Upper lobe of left lung (tissue), 6 donors: ENCODE measurements at regions not wholly inside any gene's neighbourhood (a gene's known extent, or its start where the extent isn't known, plus 50 kb on each side); places are given as distances from the start of the nearest gene placed in this dataset.

ENCODE experiments used
- ATAC-seq, 2 donors: fragments of 200-7000 bp; cut with Tn5 transposase; one replicate each; pipeline ENCODE4 v1.9.1; 2022; ENCODE audit warnings: mild to moderate bottlenecking in 2 of 2, moderate library complexity in 2 of 2; ENCODE audit not compliant: low FRiP score in 2 of 2
- DNase-seq, 2 donors: peaks; one replicate each; pipeline ENCODE4 v3.0.0-alpha.2; 2019 to 2020
- H3K27ac ChIP-seq, 4 donors: fragments of 200-600 bp; sonication (generic); one replicate each; pipeline ENCODE4 v1.5.1; 2016 to 2019
- H3K27me3 ChIP-seq, 4 donors: fragments of 200-600 bp; sonication (generic); one replicate each; pipeline ENCODE4 v1.5.1; 2017 to 2019
- H3K36me3 ChIP-seq, 4 donors: fragments of 200-600 bp; sonication (generic); one replicate each; pipeline ENCODE4 v1.5.1; 2016 to 2019
- H3K4me1 ChIP-seq, 4 donors: fragments of 200-600 bp; sonication (generic); one replicate each; pipeline ENCODE4 v1.5.1; 2018 to 2019
- H3K4me3 ChIP-seq, 4 donors: fragments of 200-600 bp; sonication (generic); one replicate each; pipeline ENCODE4 v1.5.1; 2017 to 2019; ENCODE audit warnings: mild to moderate bottlenecking in 2 of 4, moderate library complexity in 1 of 4
- H3K9me3 ChIP-seq, 4 donors: fragments of 200-600 bp; sonication (generic); one replicate each; pipeline ENCODE4 v1.5.1; 2018 to 2019
- CTCF ChIP-seq, 6 experiments: fragments of 450-650 bp in 4 of 6; fragments of 200-600 bp in 2 of 6; sonication (generic) in 2 of 6; IDR thresholded peaks; one replicate each; pipeline ENCODE4 v1.5.1; 2016 to 2019; ENCODE audit warnings: antibody characterized with exemption in 6 of 6
- EP300 ChIP-seq, 4 donors: sonication (generic); formaldehyde crosslinking; IDR thresholded peaks; one replicate each; pipeline ENCODE4 v1.5.1; 2017; ENCODE audit warnings: antibody characterized with exemption in 4 of 4, control low read depth in 2 of 4
- POLR2A ChIP-seq, 4 donors: fragments of 450-650 bp; IDR thresholded peaks; one replicate each; pipeline ENCODE4 v1.5.1; 2016 to 2017; ENCODE audit warnings: antibody characterized with exemption in 4 of 4, mild to moderate bottlenecking in 2 of 4
- POLR2AphosphoS5 ChIP-seq, 2 donors: sonication (generic); formaldehyde crosslinking; IDR thresholded peaks; one replicate each; pipeline ENCODE4 v1.5.1; 2017; ENCODE audit warnings: antibody characterized with exemption in 2 of 2
- WGBS, 2 donors: methylation state at CpG; one replicate each; pipeline ENCODE4 v1.1.5; 2017 to 2018; 5-methylcytosine and 5-hydroxymethylcytosine counted together
- donor health status: DM: no; HTN: no; CAD: no; lungs with moderate emphysema.
- donor health status: DM: no; HTN: yes; CAD: no; lungs with severe emphysema.

GRCh38 chr5:165616490-165617405, 2111.3 kb downstream of the MAT2B start:
- ATAC-seq (no peak), DNase-seq (no peak)
- Histone ChIP-seq H3K27ac (no peak overlapping the region), H3K4me1 (no peaks in the 10 kb centered on the region), H3K36me3 (no peaks in the 10 kb centered on the region), H3K4me3 (no peak overlapping the region), H3K27me3 (no peaks in the 10 kb centered on the region), H3K9me3 (no peaks in the 10 kb centered on the region)
- 57 to 62% methylated on average over 2 of the region's 2 CpGs for WGBS, 2 donors
- TF ChIP-seq EP300 (IDR thresholded peaks at IDR 0.05) (no peak), CTCF (IDR thresholded peaks at IDR 0.05) (no peak), POLR2AphosphoS5 (IDR thresholded peaks at IDR 0.05) (no peak), POLR2A (IDR thresholded peaks at IDR 0.05) (no peak)

- 48 to 68% methylated on average over 2 of the region's 2 CpGs for WGBS, 2 donors
- H3K4me3 ChIP-seq = no peak overlapping the region
- no peaks in the 10 kb centered on the region for H3K9me3 ChIP-seq
- no peak overlapping the region for H3K27ac ChIP-seq
- no peaks in the 10 kb centered on the region for H3K27me3 ChIP-seq
- no peak for ATAC-seq
- H3K4me1 ChIP-seq = no peaks in the 10 kb centered on the region
- TF ChIP-seq EP300 (IDR thresholded peaks at IDR 0.05) (no peak), POLR2A (IDR thresholded peaks at IDR 0.05) (no peak), POLR2AphosphoS5 (IDR thresholded peaks at IDR 0.05) (no peak), CTCF (IDR thresholded peaks at IDR 0.05) (no peak)
- H3K36me3 ChIP-seq = no peaks in the 10 kb centered on the region
- no peak for DNase-seq
Observed at GRCh38 chr5:165617491-165617890, 2112.1 kb downstream of the MAT2B start.

- DNase-seq (no peak), ATAC-seq (peak; percentile 43 to 86)
- Histone ChIP-seq H3K36me3 (no peaks in the 10 kb centered on the region), H3K4me3 (no peak overlapping the region), H3K27me3 (no peaks in the 10 kb centered on the region), H3K9me3 (no peaks in the 10 kb centered on the region), H3K4me1 (no peaks in the 10 kb centered on the region), H3K27ac (no peak overlapping the region)
- TF ChIP-seq POLR2A (IDR thresholded peaks at IDR 0.05) (no peak), CTCF (IDR thresholded peaks at IDR 0.05) (no peak), EP300 (IDR thresholded peaks at IDR 0.05) (no peak), POLR2AphosphoS5 (IDR thresholded peaks at IDR 0.05) (no peak)
- 67 to 75% methylated on average over 1 of the region's 1 CpG for WGBS, 2 donors
Observed at GRCh38 chr5:165620394-165620793, 2115.0 kb downstream of the MAT2B start.

- no peak overlapping the region for H3K27ac ChIP-seq
- peak overlapping the region in 1 of 4 donors; percentile 8 for H3K4me3 ChIP-seq
- 75 to 78% methylated on average over 7 of the region's 7 CpGs for WGBS, 2 donors
- no peaks in the 10 kb centered on the region for H3K27me3 ChIP-seq
- ATAC-seq (no peak), DNase-seq (no peak)
- H3K9me3 ChIP-seq = no peaks in the 10 kb centered on the region
- TF ChIP-seq POLR2AphosphoS5 (IDR thresholded peaks at IDR 0.05) (no peak), CTCF (IDR thresholded peaks at IDR 0.05) (no peak), EP300 (IDR thresholded peaks at IDR 0.05) (no peak), POLR2A (IDR thresholded peaks at IDR 0.05) (no peak)
- H3K36me3 ChIP-seq = no peaks in the 10 kb centered on the region
- H3K4me1 ChIP-seq = no peaks in the 10 kb centered on the region
Observed at GRCh38 chr5:165622864-165623536, 2117.6 kb downstream of the MAT2B start.
